ENCODE measurements at regions not wholly inside any gene's neighbourhood (a gene's known extent, or its start where the extent isn't known, plus 50 kb on each side); places are given as distances from the start of the nearest gene placed in this dataset.

DNA sequence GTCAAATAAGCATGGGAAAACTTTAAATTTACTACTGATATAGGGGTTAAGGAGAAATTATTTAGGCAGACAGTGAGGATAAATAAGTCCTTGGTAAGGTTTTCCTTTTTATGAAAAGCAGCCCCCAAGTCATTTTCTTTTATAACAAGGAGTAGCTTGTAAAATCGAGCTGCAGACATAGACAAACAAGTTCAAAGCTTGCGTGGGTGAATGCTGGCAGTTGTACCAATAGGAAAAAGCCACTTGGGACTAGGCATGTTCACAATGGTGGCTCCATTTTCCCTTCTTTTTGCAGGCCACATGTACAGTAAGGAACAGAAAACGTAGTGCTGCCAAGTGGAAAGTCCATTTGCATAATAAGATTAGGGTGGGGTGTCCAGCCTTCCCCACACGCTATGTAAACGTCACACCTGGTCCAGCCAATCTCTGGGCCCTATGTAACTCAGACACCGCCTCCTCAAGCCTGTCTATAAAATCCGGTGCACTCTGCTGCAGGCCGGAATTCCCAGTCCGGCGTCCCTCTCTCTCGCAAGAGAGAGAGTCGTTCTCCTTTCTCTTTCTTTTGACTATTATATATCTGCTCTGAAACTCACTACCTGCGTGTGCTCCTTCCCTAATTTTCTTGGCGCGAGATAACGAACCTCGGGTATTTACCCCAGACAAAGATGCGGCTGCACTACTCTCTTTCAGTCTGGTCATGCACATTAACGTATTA, 217.1 kb upstream of the MAN1A1 start:
- peak in 1 of 2 experiments; percentile 3 for DNase-seq

DNA sequence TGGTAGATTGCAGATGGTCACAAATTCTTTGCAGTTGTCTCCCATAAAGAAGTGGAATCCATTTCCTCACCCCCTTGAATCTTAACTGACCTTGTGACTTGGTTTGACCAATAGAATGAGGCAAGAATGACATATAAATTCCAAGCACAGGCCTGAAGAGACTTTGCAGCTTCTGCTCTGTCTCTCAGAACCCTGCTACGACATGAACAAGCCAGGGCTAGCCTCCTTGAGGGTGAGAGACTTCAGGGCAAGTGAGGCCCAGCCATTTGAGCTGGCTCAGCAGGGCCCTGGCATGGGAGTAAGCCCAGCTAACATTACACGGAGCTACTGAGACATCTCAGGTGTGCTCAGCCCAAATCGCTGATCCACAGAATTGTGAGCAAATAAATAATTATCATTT, 216.3 kb upstream of the MAN1A1 start:
- no peak for DNase-seq

DNA sequence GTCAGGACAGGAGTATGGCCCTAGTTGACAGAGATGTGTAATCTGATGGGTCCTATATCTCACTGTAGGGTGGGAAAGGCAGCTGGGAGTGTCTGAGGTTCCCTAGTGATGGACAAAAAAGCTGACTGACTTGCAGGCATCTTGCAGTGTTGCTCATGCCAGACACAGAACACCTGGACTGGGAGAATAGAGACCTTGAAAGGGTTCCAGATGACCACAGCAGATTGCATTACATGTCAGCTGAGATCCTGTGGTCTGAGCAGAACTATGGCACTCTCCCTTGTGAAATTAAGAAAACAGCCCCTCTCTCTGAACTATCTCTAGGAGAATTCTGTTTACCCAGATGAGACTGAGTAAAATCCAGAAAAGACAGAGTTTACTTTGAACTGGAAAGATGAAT, 212.6 kb upstream of the MAN1A1 start:
- no peak for DNase-seq

DNA sequence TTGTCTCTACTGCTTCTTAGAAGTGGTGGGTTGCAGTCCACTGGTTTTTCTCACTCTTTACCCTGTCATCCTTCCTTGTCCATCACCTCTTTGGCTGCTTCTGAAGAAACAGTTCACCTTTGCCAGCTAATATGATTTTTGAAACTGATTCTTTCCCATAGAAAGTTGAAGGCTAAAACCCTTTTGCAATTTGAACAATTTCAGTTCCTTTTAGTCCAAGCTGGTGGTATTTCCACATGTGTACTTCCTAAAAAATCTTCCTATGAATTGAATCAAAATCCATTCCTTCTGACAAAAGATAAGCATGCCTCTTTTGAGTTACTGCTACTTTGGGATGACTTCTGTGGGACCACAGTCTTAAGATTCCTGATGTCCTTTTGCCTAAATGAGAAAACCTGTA, 210.0 kb upstream of the MAN1A1 start:
- DNase-seq: no peak

DNA sequence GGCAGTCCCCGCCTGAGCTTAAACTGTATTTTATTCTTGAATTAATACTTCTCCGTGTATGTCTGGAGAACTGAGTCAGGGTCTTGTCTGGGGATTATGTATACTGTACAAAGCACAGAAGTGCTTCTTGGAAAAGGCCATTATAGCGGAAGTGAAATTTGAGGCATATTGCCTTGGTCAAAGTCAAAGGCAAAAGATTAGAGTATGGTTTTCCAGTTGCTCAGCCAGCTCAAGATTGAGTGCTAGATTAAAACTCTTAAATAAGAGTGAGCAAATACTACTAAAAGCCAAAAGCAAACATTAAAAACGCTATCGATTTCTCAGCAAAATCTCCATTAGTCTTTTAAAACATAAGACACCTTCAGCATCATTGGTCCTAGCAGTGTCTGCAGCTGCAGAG, 207.7 kb upstream of the MAN1A1 start:
- DNase-seq: no peak

DNA sequence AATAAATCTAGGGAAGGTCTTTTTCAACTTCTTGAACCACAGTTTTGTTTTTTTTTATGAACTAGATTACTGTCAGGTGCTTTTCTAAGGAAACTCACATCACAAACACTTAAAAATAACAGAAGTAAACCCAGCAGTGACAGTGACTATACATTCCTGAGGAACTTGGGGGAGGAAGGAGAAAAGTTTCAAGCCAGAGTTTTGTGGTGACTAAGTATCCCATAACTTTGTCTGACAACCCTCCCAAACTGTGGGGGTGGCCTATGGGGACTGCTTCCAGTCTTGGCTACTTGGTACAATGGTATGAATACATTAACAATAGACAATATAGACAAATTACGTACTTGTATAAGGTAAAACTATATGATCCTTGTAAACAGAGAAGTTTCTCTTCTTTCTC, 202.5 kb upstream of the MAN1A1 start:
- DNase-seq: no peak

DNA sequence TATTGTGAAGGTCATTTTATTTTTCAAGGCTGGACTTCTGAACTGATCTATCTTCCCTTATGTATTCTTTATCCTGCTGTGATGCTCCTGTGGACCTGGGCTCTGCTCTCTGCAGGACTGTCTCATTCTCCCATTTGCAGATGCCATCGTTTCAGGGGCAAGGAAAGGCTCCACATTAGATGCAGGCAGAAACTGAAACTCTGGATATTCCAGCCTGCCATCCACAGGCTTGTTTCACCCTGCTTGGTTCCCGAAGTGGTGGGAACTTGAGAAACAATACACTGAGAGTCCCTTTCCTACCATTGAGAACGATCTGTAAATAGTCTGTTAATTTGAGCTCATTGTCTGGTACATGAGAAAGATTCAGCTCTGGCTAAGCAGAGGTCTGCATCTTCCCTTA, 197.5 kb upstream of the MAN1A1 start:
- no peak for DNase-seq

DNA sequence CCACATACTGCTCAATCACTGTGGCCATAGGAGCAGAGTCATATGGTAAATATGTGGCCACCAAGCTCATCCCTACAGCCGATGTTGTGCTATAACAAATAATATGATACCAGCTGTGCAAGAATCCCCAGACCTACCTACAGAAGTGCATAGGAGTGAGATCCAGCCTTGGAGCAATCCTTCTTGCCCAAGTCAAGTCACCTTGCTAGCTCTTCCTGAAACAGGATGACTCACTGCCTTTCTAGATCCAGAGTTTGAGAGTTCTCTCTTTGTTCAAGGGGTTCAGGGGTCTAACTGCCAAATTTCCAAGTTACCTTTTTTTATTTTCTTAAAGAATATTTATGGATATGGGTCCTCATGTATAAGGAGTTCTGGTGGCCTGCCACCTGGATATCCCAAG, 195.7 kb upstream of the MAN1A1 start:
- no peak for DNase-seq

DNA sequence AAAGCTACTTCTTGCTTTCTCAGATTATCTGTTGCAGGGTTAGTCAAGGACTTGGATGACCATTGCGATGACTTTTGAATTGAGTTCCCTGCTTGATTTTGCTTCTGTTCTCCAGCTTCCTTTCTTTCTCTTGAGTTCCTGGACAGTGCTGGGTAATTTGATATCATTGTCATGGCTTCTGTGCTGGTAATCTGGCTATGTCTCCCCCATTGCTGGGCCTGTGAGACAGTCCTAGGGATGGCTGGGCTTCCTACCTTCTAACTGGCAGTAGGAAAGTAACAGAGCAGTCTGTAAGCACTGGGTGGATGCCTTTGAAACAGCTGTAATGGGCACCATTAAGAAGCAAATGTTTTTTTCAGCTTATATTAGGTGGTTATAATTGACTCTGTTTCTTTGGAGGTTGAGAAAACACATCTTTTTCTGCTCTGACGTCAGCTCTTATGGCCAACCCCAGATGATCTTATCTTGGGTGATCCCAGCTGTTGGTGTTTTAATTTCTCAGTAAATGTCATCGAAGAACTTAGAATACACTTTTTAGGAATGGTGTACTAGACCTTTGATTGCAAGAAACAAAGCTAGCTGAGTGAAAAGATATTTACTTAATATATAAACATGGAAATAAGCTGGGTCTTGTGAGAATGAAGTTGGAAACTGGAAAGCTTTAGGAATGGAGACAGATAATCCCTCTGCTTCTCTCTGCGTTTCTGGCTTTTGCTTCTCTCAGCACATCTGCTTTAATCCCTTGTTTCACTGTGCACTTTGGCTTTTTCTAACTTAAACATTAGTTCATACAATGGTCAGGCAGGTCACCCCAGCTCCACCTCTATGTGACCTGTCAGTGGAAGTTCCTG, 195.0 kb upstream of the MAN1A1 start:
- no peak for DNase-seq

DNA sequence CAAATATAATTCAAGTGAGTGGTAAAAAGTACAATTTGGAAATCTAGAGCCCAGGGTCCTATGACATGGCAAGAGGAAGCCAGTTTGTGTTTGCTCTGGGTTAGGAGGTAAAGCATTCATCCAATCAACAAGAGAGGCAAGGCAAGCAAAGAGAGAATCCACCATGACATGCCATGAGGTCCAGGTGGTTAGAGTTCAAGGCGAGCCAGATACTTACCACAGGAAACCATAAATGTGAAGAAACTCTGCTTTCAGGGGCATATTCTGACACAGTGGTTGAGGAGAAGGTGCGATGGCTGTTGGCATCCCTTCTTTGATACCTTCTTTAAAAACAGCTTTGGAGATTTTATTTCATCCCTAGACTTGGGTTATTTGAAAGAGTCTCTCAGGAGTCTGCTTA, 193.8 kb upstream of the MAN1A1 start:
- no peak for DNase-seq

DNA sequence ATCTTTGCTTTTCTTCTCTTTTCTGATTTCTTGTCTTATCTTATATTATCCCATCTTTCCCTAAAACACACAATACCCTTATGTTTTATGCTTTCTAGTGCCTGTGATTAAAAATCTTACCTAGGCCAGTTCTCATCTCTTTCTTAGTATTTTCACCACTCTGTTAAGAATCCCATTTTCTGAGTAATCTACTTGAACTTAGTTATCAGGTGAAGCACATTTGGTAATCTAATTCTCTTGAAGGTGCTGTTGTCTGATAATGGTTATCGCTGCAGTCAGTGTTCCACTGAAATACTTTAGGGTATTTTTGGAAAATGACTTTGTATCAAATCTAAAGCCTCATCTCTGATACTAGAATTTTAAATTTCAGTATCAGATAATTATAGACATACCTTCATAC, 192.5 kb upstream of the MAN1A1 start:
- DNase-seq: no peak

DNA sequence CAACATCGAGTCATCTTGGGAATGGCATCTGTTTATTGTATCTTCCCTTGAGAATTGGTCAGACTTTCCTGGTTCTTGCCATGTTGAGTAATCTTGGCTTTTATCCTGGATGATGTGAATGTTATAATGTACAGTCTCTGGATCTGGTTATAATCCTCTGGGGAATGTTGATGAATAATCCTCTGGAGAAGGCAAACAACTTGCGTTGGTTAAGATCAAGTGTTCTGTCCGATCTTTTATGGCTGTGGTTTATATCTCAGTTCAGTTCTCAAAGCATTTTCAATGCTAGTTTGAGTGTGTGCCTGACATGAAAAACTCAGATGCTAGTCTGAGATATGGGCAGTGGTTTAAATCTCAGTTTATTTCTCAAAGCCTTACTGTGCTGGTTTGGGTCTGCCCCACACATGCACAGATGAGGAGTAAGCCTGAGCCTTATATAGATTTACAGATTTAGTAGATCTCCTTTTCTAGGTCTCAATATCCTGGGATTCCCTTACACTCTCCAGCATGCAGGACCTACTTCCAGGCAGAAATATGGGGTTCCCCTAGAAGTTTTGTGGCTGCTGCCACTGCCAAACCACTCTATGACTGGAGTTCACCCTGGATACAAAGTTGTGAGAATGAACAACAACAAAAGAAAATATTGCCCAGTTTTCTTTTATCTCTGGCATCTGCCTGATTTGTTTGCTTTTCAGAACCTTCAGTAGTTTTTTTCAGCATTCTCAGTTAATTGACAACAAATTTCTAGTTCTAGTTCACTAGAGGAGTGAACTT, 191.8 kb upstream of the MAN1A1 start:
- no peak for DNase-seq

DNA sequence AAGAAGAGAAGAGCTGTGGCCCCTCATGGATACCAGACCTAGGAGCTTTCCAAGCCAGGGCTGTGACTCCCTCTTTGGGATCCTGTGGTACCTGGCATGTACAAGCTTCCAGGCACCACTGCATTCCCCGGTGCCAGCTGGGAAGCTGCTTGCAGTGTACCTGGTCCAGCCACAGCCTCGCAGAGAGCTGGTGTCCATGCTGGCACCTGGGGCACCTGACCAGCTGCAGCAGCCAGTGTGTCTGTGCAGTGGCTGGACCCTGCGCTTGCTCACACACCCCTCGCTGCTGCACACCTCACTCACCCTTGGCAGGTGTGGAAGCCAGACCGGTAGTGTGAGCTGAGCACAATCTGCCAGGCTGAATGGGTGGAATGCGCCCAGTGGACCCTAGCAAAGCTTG, 190.9 kb upstream of the MAN1A1 start:
- no peak for DNase-seq

DNA sequence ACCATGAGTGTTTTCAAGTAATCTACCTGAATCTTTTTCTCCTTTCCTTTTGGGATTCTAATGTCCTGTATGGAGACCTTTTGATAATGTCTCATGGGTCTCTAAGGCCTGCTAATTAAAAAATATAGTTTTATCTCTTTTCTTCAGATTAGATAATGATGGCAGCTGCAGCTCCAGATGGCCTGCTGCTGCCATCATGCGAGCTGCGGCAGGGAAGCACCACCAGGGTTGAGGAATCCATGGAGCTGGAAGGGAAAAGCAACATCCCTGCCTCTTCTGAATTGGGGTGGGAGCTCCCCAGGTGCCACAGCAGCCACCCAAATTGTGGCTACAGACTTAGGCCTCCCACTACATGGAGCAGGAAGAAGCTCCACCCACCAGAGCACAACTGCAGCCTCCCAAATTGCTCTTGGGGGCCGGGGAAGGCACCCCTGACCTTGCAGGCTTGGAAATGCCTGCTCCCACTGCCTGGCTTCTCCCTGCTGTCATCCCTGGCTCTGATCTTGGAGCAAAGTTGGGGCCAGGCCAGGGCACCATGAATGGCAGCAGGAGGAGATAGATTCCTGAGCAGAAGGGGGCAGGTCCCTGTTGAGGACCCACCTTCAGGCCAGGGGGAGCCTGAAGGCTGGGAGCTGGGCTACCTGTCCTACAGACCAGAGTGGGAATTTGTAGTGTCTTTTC, 189.6 kb upstream of the MAN1A1 start:
- DNase-seq: no peak

DNA sequence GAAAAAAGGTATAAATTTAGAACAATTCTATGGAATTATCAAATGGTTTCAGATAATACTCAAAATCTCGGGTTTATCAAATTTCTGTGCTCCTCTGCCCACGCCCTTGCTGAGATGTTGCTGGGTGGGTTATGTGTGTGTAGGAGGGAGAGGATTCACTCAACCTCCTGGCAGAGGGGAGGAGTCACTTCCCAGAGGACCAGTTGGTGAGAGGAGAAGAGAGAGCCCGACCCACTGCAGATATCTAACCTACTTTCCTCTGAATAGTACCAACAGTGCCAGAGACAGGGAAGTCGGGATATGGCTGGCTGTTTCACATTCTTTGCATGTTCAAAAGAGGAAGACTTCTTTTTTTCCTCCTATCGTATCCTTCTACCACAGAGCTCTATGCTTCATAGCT, 187.1 kb upstream of the MAN1A1 start:
- no peak for DNase-seq

DNA sequence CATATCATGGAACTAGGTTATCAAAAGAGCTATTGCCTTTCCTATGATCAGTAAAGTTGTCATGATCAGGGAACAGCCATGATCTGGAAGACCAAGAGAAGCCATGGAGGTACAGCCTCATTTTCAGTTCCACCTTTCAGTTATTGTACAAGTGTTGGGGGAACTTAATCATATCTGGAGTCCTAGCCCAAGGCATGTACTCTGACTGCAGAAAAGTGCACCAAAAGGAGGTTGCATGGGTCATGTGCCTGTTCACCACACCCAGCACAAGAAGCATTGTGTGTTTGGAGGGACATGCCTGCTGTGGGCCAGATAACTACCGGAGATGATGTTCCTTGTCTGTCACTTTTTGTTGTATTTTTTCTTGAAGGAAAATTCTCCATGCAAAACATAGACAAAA, 185.8 kb upstream of the MAN1A1 start:
- no peak for DNase-seq

DNA sequence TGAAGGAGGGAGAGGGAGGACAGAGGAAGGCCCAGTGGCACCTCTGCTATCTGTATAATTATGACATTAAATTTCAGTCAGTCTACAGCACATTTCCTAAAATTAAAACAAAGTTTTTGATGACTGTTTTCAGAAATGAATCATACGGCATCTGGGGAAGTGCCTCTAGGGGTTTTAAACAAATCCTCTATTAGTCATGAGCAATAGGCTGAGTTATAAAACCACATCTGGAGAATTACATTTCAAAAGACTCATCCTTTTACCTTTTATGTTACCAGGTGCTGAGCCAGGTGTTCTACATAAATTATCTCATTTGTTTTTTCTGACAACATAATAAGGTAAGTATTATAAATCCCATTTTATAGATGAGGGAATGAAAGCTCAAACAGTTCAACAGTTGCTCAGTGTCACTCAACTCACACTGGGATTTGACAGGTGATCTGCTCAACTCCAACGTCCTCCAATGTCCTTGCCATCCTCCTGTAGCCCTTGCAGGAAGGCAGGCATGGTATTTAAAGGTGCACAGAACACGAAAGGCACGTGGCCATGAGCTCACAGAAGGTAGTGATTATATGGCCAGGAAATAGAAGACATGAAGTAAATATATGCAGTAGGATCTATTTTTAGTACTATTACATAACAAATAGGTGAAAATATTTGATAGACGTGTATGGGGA, 184.2 kb upstream of the MAN1A1 start:
- DNase-seq: peak in 1 of 2 experiments; percentile 18

DNA sequence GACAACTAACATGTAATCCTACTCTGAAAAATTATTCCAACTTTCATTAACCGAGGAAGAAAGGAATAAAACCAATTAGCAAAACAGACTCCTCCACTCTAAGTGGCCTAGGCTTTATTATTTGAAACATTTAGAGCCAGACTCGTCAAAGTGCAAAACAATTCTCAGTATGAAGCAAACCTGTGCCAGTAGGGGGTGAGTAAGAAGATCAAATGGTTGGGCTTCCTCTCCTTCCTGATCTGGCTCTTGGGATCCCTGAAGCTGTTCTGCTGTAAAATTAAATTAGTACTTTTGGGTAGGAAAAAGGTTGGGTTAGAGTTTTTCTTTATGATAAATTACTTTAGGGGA, 177.6 kb upstream of the MAN1A1 start:
- no peak for DNase-seq

DNA sequence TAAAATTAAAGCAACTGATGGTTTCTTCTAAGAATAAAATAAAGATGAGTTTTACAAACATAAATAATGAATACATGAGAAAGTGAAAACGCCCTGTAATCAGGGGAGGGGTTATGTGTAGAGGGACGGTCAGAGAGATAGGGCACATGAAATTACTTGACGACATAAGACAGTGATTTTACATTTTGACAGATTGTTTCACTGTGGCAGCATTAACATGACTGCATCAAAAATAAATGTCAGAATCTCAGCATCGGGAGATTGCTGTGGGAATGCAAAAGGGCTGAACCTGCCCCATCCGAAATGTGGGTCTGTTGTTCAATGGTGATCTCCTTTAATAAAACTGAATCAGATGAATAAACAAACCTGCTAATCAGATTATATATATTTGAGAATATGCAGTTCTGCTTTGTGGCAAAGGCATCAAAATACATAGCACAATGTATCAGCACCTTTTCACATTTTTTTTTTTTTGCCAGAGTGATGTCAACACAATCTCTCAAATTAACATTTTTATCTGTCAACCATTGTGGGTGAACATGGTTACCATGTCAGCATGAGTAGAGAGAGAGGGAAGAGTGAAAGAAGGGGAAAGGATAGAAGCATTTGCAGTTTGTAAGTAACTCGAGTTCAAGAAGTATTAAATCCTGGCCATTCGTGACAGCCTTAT, 177.1 kb upstream of the MAN1A1 start:
- DNase-seq: no peak

DNA sequence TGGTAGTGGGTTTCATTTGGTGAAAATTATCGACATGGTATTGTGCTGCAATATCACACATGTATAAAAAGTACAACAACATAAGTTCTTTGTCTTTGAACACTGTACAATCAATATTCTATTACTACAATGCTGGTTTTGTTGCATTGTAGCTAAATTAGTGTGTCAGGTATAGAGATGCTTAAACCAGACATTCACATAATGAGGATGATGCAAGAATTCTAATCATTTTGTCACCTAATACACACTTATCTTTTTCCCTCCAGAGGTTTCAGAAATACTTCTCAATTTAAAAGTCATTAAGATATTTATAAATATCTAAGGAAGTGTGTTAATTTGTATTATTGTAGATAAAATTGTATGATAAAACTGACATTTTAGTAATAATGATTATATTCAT, 174.8 kb upstream of the MAN1A1 start:
- DNase-seq: no peak

DNA sequence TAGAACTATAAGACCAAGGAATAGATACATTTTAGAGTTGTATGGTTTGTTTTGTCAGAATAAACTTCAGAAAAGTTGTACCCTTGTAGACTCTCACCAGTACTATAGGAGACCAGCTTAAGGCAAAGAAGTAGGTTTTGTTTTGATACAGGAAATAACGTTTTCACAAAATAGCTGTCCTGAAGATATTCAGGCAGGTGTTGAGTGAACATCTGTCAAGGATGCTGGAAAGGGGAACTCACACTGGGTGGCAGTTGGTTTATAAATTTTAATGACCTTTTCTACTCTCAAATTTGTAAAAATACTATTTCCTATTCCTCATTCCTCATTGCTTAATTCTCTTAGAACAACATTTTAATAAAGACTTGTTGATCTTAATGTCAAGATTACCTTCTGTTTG, 174.0 kb upstream of the MAN1A1 start:
- DNase-seq: no peak

DNA sequence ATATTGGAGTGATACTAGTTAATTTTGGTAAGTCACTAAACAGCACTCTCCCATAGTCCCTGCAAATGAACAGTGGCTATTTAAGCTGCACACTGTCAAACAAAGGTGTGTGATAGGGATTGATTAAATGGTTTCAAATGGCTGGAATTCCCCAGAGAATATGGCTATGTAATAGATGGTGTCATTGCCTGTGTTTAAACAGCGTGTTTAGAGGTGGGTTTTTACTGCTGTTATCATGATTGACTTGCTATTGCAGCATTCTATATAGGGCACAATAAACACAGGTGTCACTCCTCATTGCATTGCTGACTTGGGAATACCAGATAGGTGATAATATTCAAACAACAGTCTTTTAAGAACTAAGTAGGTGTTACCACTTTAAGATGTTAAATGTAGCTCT, 171.7 kb upstream of the MAN1A1 start:
- DNase-seq: no peak

All from NCI-H526 (cell line).